GM19438 (cell line): ENCODE measurements at regions not wholly inside any gene's neighbourhood (a gene's known extent, or its start where the extent isn't known, plus 50 kb on each side); places are given as distances from the start of the nearest gene placed in this dataset.

Experiments
- ATAC-seq: cut with Tn5 transposase; IDR thresholded peaks from one replicate; pipeline ENCODE4 v1.9.1; 2021; ENCODE audit warnings: low read depth; ENCODE audit not compliant: unreplicated experiment

DNA sequence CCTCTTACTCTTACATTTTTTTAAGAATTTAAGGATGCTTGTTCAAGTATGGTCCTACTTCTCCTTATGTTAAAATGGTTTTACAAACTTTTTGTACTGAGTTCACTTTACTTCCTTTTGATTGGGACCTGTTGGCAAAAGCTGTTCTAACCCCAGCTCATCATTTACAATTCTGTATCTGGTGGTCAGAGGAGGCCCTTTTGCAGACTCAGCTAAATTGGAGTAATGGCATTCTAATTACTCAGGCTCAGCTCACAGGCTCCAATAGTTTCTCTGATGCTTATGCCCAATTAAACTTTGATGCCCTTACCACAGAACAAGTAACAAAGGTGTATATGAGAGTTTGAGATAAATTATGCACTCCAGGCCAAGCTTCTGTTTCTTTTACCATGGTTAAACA, 1632.0 kb downstream of the UQCRFS1 start:
- ATAC-seq, result no peak
